ENCODE measurements at regions not wholly inside any gene's neighbourhood (a gene's known extent, or its start where the extent isn't known, plus 50 kb on each side); places are given as distances from the start of the nearest gene placed in this dataset.

DNA sequence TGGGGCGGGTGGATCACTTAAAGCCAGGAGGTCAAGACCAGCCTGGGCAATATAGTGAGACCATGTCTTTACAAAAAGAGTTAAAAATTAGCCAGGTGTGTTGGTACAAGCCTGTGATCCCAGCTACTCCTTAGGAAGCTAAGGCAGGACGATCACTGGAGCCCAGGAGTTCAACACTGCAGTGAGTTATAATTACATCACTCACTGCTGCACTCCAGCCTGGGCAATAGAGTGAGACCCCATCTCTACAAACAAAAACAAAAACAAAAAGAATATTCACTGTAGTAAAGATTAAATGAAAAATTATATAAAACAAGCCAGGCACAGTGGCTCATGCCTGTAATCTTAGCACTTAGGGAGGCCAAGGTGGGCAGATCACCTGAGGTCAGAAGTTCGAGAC lies 1047.6 kb upstream of the AUTS2 start:
- Histone ChIP-seq H3K9me3 (ENCODE audit: control insufficient read depth, low read depth, low read length) (no peaks in the 10 kb centered on the region), H3K36me3 (ENCODE audit: control insufficient read depth, low read depth, low read length) (no peaks in the 10 kb centered on the region), H3K4me1 (ENCODE audit: control insufficient read depth, low read depth, low read length) (no peaks in the 10 kb centered on the region), H3K9ac (ENCODE audit: low read length) (no peak overlapping the region), H3K4me3 (ENCODE audit: low read length) (no peak overlapping the region), H3K27me3 (ENCODE audit: control insufficient read depth, insufficient read depth, low read length) (no peaks in the 10 kb centered on the region), H3K27ac (ENCODE audit: low read length) (no peak overlapping the region)

DNA sequence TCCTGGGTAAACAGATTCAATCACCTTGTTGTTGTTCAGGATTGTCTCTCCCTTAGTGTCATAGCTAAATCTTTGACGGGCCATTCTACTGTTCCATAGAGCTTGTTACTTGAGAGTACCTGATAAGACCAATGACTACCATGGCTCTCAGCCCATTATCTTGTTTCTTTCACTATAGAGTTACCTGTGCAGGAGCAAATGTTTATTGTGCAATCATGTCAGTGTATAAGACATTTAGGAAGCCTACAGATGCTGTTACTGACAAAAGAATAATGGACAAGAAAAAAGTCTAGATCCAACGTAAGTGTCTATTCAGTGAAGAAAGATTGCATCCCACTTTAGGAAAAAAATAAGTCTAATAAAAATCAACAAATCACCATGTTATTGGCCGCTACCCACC lies 1041.7 kb upstream of the AUTS2 start:
- no peaks in the 10 kb centered on the region for H3K27me3 ChIP-seq (ENCODE audit: control insufficient read depth, insufficient read depth, low read length)
- H3K36me3 ChIP-seq (ENCODE audit: control insufficient read depth, low read depth, low read length) = no peaks in the 10 kb centered on the region
- no peak overlapping the region for H3K27ac ChIP-seq (ENCODE audit: low read length)
- H3K4me1 ChIP-seq (ENCODE audit: control insufficient read depth, low read depth, low read length) = no peaks in the 10 kb centered on the region
- H3K9me3 ChIP-seq (ENCODE audit: control insufficient read depth, low read depth, low read length) = no peaks in the 10 kb centered on the region
- no peak overlapping the region for H3K4me3 ChIP-seq (ENCODE audit: low read length)
- H3K9ac ChIP-seq (ENCODE audit: low read length) = no peak overlapping the region

DNA sequence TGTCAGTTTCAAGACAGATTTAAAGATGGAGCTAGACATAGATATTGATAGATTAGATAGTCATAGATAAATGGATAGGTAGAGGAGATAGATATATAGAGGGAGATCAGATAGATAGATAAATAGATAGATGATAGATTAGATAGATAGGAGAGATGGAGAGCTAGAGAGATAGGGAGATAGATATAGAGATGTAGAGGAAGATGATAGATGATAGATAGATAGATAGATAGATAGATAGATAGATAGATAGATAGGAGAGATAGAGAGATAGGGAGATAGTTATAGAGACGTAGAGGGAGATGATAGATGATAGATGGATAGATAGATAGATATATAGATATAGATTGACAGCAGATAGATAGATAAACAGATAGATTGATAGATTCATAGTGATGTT lies 1038.8 kb upstream of the AUTS2 start:
- Histone ChIP-seq H3K27ac (ENCODE audit: low read length) (no peak overlapping the region), H3K4me3 (ENCODE audit: low read length) (no peak overlapping the region), H3K9ac (ENCODE audit: low read length) (no peak overlapping the region), H3K27me3 (ENCODE audit: control insufficient read depth, insufficient read depth, low read length) (no peaks in the 10 kb centered on the region), H3K4me1 (ENCODE audit: control insufficient read depth, low read depth, low read length) (no peaks in the 10 kb centered on the region), H3K9me3 (ENCODE audit: control insufficient read depth, low read depth, low read length) (no peaks in the 10 kb centered on the region), H3K36me3 (ENCODE audit: control insufficient read depth, low read depth, low read length) (no peaks in the 10 kb centered on the region)

DNA sequence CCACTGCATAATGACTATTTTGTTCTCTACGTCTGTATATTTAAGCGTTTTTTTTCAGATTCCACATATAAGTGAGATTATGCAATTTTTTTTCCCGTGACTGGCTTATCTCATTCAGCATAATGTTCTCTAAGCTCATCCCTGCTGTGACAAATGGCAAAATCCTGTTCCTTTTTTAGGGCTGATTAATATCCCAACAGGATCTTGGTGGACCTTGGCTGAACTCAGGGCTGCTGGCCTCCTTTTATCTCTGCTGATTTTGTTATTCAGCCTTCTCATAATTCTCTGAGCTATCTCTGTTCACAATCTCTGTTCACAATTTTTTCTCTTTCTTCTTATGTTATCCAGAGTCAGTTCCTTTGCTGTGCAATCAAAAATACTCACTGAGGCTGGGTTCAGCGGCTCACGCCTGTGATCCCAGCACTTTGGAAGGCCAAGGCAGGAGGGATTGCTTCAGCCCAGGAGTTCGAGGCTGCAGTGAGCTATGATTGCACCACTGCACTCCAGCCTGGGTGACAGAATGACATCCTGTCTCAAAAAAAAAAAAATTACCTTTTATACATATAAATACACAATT lies 1035.9 kb upstream of the AUTS2 start:
- no peaks in the 10 kb centered on the region for H3K4me1 ChIP-seq (ENCODE audit: control insufficient read depth, low read depth, low read length)
- H3K4me3 ChIP-seq (ENCODE audit: low read length) = no peak overlapping the region
- no peak overlapping the region for H3K27ac ChIP-seq (ENCODE audit: low read length)
- H3K9ac ChIP-seq (ENCODE audit: low read length) = no peak overlapping the region
- no peaks in the 10 kb centered on the region for H3K36me3 ChIP-seq (ENCODE audit: control insufficient read depth, low read depth, low read length)
- no peaks in the 10 kb centered on the region for H3K27me3 ChIP-seq (ENCODE audit: control insufficient read depth, insufficient read depth, low read length)
- H3K9me3 ChIP-seq (ENCODE audit: control insufficient read depth, low read depth, low read length) = no peaks in the 10 kb centered on the region

DNA sequence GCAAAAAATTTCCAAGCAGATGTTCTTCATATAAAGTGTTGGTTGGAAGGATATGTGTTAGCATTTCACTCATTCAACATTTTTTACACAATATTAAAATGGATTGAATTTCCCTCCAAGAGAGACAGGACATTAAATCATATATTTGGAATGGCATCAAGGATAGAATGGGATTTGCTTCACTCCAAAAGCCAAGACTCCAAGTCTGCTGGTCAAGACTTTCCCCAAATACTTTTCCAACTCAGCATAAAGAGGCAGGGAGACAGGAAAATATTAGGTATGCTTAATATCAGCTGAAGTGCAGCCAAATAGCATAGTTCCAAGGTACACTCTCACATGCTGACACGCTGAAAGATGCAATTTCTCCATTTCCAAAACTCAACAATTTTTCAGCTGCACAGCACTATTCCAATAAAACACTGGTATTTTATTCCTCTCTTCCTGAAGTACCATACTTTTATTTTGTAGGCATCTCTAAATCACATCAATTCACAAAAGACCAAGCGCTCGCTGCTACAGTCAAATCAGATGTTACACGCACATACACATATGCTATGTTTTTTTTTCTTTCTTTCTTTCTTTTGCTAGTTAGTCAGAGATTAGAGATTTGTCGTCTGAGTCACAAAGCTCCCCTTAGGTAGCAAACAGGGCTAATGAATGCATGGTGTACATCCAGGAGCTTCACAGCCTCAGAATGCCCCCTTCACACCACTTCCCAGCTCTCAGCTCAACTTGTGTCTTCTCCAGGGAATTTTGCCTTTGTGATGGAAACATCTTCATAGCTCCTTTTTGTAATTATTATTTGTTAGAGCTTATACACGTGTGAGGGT lies 1033.8 kb upstream of the AUTS2 start:
- H3K9me3 ChIP-seq (ENCODE audit: control insufficient read depth, low read depth, low read length) = no peaks in the 10 kb centered on the region
- H3K4me3 ChIP-seq (ENCODE audit: low read length) = no peak overlapping the region
- no peaks in the 10 kb centered on the region for H3K4me1 ChIP-seq (ENCODE audit: control insufficient read depth, low read depth, low read length)
- no peak overlapping the region for H3K9ac ChIP-seq (ENCODE audit: low read length)
- no peaks in the 10 kb centered on the region for H3K36me3 ChIP-seq (ENCODE audit: control insufficient read depth, low read depth, low read length)
- H3K27me3 ChIP-seq (ENCODE audit: control insufficient read depth, insufficient read depth, low read length) = no peaks in the 10 kb centered on the region
- no peak overlapping the region for H3K27ac ChIP-seq (ENCODE audit: low read length)

DNA sequence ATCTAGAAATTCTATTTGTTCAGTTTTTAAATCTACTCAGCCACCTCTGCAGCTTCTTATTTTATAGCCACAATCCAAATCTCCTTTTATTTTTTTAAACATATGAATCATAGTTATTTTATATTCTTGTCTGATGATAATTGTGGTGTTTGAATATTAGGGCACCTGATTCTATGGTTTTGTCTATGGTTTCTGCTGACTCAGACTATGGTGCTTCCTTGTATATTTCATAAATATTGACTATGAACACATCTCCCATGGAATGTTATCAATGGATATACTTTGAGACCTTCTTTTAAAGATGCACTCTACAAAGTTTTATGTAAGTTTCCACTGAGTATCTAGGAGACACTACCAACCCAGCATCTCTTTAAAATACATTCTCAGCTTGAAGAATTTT lies 1027.0 kb upstream of the AUTS2 start:
- Histone ChIP-seq H3K4me1 (ENCODE audit: control insufficient read depth, low read depth, low read length) (no peaks in the 10 kb centered on the region), H3K9ac (ENCODE audit: low read length) (no peak overlapping the region), H3K27me3 (ENCODE audit: control insufficient read depth, insufficient read depth, low read length) (no peaks in the 10 kb centered on the region), H3K4me3 (ENCODE audit: low read length) (no peak overlapping the region), H3K27ac (ENCODE audit: low read length) (no peak overlapping the region), H3K9me3 (ENCODE audit: control insufficient read depth, low read depth, low read length) (no peaks in the 10 kb centered on the region), H3K36me3 (ENCODE audit: control insufficient read depth, low read depth, low read length) (no peaks in the 10 kb centered on the region)

DNA sequence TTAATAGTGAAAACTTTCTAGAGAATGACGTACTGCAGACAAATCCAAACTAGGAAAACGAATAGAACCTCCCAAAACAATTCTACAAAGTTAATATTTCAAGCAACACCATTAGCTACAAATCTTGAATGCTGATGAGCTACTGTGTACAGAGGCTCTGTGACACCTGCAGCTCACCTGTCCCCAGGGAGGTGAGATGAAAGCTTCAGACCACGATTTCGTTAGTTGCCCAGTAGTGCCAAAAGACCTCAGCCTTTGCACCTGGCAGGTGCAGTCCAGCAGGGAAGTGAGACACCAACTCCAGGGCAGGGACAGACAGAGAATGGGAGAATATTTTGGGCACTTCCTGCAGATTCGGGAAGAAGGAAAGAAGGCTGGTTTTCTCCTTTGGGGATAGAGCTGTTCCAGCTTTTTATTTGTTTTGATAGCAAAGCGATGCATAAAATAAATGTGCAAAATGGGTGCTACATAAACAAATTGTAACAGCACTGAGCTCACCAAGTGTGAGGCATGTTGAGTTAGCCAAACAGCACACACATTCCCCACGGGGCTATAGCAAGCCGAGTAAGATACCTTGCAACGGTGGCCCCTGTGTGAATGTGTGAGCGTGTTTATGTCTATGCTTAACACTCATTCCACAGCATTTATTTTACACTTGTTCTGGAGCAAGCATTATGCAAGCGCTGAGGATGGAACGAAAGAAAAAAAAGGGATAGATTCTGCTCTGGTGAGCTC lies 1024.8 kb upstream of the AUTS2 start:
- H3K27me3 ChIP-seq (ENCODE audit: control insufficient read depth, insufficient read depth, low read length) = no peaks in the 10 kb centered on the region
- H3K9ac ChIP-seq (ENCODE audit: low read length) = no peak overlapping the region
- no peaks in the 10 kb centered on the region for H3K36me3 ChIP-seq (ENCODE audit: control insufficient read depth, low read depth, low read length)
- no peaks in the 10 kb centered on the region for H3K4me1 ChIP-seq (ENCODE audit: control insufficient read depth, low read depth, low read length)
- no peaks in the 10 kb centered on the region for H3K9me3 ChIP-seq (ENCODE audit: control insufficient read depth, low read depth, low read length)
- no peak overlapping the region for H3K4me3 ChIP-seq (ENCODE audit: low read length)
- H3K27ac ChIP-seq (ENCODE audit: low read length) = no peak overlapping the region

DNA sequence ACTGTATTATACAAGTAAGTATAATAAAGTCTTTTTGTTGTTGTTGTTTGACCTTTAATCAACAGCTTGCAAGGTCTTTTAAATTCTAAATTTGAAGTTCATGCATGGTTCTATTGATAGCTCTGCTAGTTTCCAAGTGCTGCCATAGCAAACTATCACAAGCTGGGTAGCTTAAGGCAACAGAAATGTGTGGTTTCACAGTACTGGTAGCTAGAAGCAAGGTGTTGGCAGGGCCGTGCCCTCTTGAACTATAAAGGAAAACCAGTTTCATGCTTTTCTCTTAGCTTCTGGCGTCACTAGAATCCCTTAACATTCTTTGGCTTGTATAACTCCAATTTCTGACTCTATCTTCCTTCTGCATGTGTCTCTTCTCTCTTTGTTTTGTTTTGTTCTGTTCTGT lies 1021.9 kb upstream of the AUTS2 start:
- no peak overlapping the region for H3K4me3 ChIP-seq (ENCODE audit: low read length)
- no peaks in the 10 kb centered on the region for H3K4me1 ChIP-seq (ENCODE audit: control insufficient read depth, low read depth, low read length)
- H3K27me3 ChIP-seq (ENCODE audit: control insufficient read depth, insufficient read depth, low read length) = no peaks in the 10 kb centered on the region
- no peaks in the 10 kb centered on the region for H3K36me3 ChIP-seq (ENCODE audit: control insufficient read depth, low read depth, low read length)
- H3K27ac ChIP-seq (ENCODE audit: low read length) = no peak overlapping the region
- no peaks in the 10 kb centered on the region for H3K9me3 ChIP-seq (ENCODE audit: control insufficient read depth, low read depth, low read length)
- H3K9ac ChIP-seq (ENCODE audit: low read length) = no peak overlapping the region

DNA sequence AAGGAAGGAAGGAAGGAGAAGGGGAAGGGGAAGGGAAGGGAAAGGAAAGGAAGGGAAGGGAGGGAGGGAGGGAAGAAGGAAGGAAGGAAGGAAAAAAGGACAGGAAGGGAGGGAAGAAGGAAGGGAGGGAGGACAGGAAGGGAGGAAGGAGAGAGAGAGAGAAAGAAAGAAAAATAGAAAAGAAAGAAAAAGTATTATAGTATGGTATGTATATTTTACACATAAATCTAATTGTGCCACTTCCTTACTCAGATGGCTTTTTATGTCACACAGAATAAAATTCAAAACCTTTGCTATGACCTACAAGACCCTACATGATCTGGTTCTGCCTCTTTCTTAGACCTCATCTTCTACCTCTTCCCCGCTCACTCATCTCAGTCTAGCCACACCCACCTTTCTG lies 1016.9 kb upstream of the AUTS2 start:
- H3K9me3 ChIP-seq (ENCODE audit: control insufficient read depth, low read depth, low read length) = no peaks in the 10 kb centered on the region
- H3K36me3 ChIP-seq (ENCODE audit: control insufficient read depth, low read depth, low read length) = no peaks in the 10 kb centered on the region
- no peak overlapping the region for H3K9ac ChIP-seq (ENCODE audit: low read length)
- no peak overlapping the region for H3K4me3 ChIP-seq (ENCODE audit: low read length)
- H3K27ac ChIP-seq (ENCODE audit: low read length) = no peak overlapping the region
- no peaks in the 10 kb centered on the region for H3K4me1 ChIP-seq (ENCODE audit: control insufficient read depth, low read depth, low read length)
- no peaks in the 10 kb centered on the region for H3K27me3 ChIP-seq (ENCODE audit: control insufficient read depth, insufficient read depth, low read length)

DNA sequence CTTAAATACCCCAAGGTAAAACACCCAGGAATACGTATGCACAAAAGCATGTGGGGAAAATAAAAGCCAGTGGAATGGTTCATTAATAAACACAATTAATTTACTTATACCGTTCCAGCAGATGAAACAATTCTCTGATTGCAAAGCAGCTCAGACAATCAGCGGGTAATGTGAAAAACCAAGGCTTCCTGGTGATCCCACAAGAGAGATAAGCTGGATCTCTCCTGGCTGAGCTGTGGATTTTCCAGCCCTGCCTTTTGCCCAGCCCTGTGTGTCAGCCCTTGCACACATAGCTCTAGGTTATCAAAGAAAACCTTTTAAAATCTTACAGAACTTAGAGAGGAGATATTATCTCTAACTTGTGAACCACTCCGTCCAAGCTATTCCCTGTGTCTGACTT lies 1010.7 kb upstream of the AUTS2 start:
- Histone ChIP-seq H3K4me3 (ENCODE audit: low read length) (no peak overlapping the region), H3K36me3 (ENCODE audit: control insufficient read depth, low read depth, low read length) (no peaks in the 10 kb centered on the region), H3K27me3 (ENCODE audit: control insufficient read depth, insufficient read depth, low read length) (no peaks in the 10 kb centered on the region), H3K4me1 (ENCODE audit: control insufficient read depth, low read depth, low read length) (no peaks in the 10 kb centered on the region), H3K9me3 (ENCODE audit: control insufficient read depth, low read depth, low read length) (no peaks in the 10 kb centered on the region), H3K27ac (ENCODE audit: low read length) (no peak overlapping the region), H3K9ac (ENCODE audit: low read length) (no peak overlapping the region)

DNA sequence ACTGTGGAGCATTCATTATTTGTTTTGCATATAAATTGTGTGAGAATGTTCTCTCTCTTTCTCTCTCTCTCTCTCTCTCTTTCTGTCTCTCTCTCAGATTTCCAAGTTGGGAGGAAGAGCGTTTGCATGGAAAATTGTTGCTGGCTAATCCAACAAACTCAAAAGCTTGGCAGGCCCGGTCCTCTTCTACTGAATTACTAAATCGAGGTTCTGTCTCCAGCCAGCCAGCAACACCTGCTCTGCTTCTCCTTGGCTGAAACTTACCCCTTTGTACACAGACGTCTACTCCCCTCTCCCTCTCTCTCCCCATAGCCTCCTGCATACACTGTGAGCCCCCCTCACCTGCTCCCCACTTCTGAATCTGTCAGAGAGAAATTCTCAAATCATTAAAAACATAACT lies 996.4 kb upstream of the AUTS2 start:
- Histone ChIP-seq H3K9me3 (ENCODE audit: control insufficient read depth, low read depth, low read length) (no peaks in the 10 kb centered on the region), H3K4me3 (ENCODE audit: low read length) (no peak overlapping the region), H3K4me1 (ENCODE audit: control insufficient read depth, low read depth, low read length) (no peaks in the 10 kb centered on the region), H3K36me3 (ENCODE audit: control insufficient read depth, low read depth, low read length) (no peaks in the 10 kb centered on the region), H3K27me3 (ENCODE audit: control insufficient read depth, insufficient read depth, low read length) (no peaks in the 10 kb centered on the region), H3K9ac (ENCODE audit: low read length) (no peak overlapping the region), H3K27ac (ENCODE audit: low read length) (no peak overlapping the region)
